CD14-positive monocyte (primary cell): ENCODE measurements at regions not wholly inside any gene's neighbourhood (a gene's known extent, or its start where the extent isn't known, plus 50 kb on each side); places are given as distances from the start of the nearest gene placed in this dataset.

ENCODE experiments used
- DNase-seq, 3 donors: peaks; one replicate each; pipeline ENCODE4 v3.0.0-alpha.2; 2011 to 2022
- H2AFZ ChIP-seq: 2 replicates; pipeline ENCODE4 v1.6.0; 2012; ENCODE audit warnings: mild to moderate bottlenecking, low read depth, low read length, inconsistent platforms; ENCODE audit not compliant: insufficient read depth, poor library complexity, severe bottlenecking
- H3K27ac ChIP-seq, 2 donors: 1 replicate in 1 of 2; 2 replicates in 1 of 2; pipeline ENCODE4 v1.5.1; 2012 to 2013; ENCODE audit warnings: low read length in 2 of 2, control low read depth in 1 of 2, inconsistent platforms in 1 of 2, low read depth in 1 of 2, mild to moderate bottlenecking in 1 of 2
- H3K27me3 ChIP-seq, 2 donors: one replicate each; pipeline versions ENCODE4 v1.6.0 to v1.6.1; 2011 to 2013; ENCODE audit warnings: low read length in 2 of 2; ENCODE audit not compliant: control insufficient read depth in 2 of 2, insufficient read depth in 2 of 2
- H3K36me3 ChIP-seq, 2 donors: replicated peaks in 1 of 2; 1 replicate in 1 of 2; 2 replicates in 1 of 2; pipeline versions ENCODE4 v1.5.1 to v1.6.1; 2012 to 2013; ENCODE audit warnings: low read length in 2 of 2, control low read depth in 1 of 2, inconsistent platforms in 1 of 2, mild to moderate bottlenecking in 1 of 2; ENCODE audit not compliant: insufficient read depth in 2 of 2, control insufficient read depth in 1 of 2
- H3K4me1 ChIP-seq, 2 donors: 1 replicate in 1 of 2; 2 replicates in 1 of 2; pipeline versions ENCODE4 v1.5.1 to v1.6.1; 2012 to 2013; ENCODE audit warnings: low read length in 2 of 2, control low read depth in 1 of 2, inconsistent platforms in 1 of 2, mild to moderate bottlenecking in 1 of 2, moderate library complexity in 1 of 2; ENCODE audit not compliant: insufficient read depth in 2 of 2, control insufficient read depth in 1 of 2
- H3K4me2 ChIP-seq: replicated peaks from 2 replicates; pipeline ENCODE3; 2012; ENCODE audit warnings: low read length, moderate library complexity, mild to moderate bottlenecking; ENCODE audit not compliant: poor library complexity, severe bottlenecking; ENCODE audit errors: extremely low read depth
- H3K4me3 ChIP-seq, 3 experiments: fragments of 200-600 bp in 1 of 3; sonication (generic) in 1 of 3; replicated peaks in 1 of 3; 1 replicate in 2 of 3; 2 replicates in 1 of 3; pipeline ENCODE4 v1.5.1; 2011 to 2013; ENCODE audit warnings: low read length in 3 of 3, mild to moderate bottlenecking in 3 of 3, control low read depth in 2 of 3, low read depth in 2 of 3, inconsistent platforms in 1 of 3, moderate library complexity in 1 of 3
- H3K79me2 ChIP-seq: 2 replicates; pipeline ENCODE4 v1.6.0; 2012; ENCODE audit warnings: mild to moderate bottlenecking, control low read depth, inconsistent platforms, low read length, moderate library complexity; ENCODE audit not compliant: insufficient read depth
- H3K9ac ChIP-seq: 2 replicates; pipeline ENCODE4 v1.6.0; 2017; ENCODE audit warnings: low read length, mild to moderate bottlenecking; ENCODE audit not compliant: insufficient read depth, poor library complexity, severe bottlenecking
- H3K9me3 ChIP-seq, 2 donors: replicated peaks in 1 of 2; 1 replicate in 1 of 2; 2 replicates in 1 of 2; pipeline versions ENCODE4 v1.5.1 to v1.6.1; 2012 to 2013; ENCODE audit warnings: low read length in 2 of 2, control low read depth in 1 of 2; ENCODE audit not compliant: control insufficient read depth in 1 of 2, insufficient read depth in 1 of 2
- H4K20me1 ChIP-seq: 2 replicates; pipeline ENCODE4 v1.6.0; 2012; ENCODE audit warnings: mild to moderate bottlenecking, low read length, control low read depth, moderate library complexity; ENCODE audit not compliant: insufficient read depth
- H3K27ac Mint-ChIP-seq, 7 donors: one replicate each; pipeline ENCODE4 v1.8.0; 2020; ENCODE audit warnings: mild to moderate bottlenecking in 7 of 7, mixed read lengths in 7 of 7, moderate library complexity in 6 of 7, inconsistent platforms in 2 of 7
- H3K27me3 Mint-ChIP-seq, 3 donors: one replicate each; pipeline ENCODE4 v1.8.0; 2021 to 2022; ENCODE audit warnings: low read depth in 3 of 3, mild to moderate bottlenecking in 3 of 3, mixed read lengths in 3 of 3, moderate library complexity in 3 of 3, inconsistent platforms in 1 of 3
- H3K36me3 Mint-ChIP-seq, 2 donors: one replicate each; pipeline ENCODE4 v1.8.0; 2020; ENCODE audit warnings: mixed read lengths in 2 of 2, inconsistent platforms in 1 of 2, mild to moderate bottlenecking in 1 of 2
- H3K4me1 Mint-ChIP-seq: one replicate; pipeline ENCODE4 v1.8.0; 2020; ENCODE audit warnings: mild to moderate bottlenecking, mixed read lengths
- H3K4me3 Mint-ChIP-seq, 2 donors: one replicate each; pipeline ENCODE4 v1.8.0; 2020; ENCODE audit warnings: mild to moderate bottlenecking in 2 of 2, mixed read lengths in 2 of 2, moderate library complexity in 1 of 2
- H3K9me3 Mint-ChIP-seq, 7 donors: one replicate each; pipeline ENCODE4 v1.8.0; 2020 to 2022; ENCODE audit warnings: mixed read lengths in 7 of 7, mild to moderate bottlenecking in 6 of 7, moderate library complexity in 6 of 7, inconsistent platforms in 2 of 7
- WGBS: methylation state at CpG from one replicate; pipeline ENCODE4 v1.1.5; 2013; ENCODE audit warnings: missing lambda C conversion rate; ENCODE audit not compliant: insufficient coverage; 5-methylcytosine and 5-hydroxymethylcytosine counted together
- intact Hi-C, 2 donors: fragments of 100-400 bp; cut with micrococcal nuclease; formaldehyde crosslinking; loops; one replicate each; pipeline versions ENCODE4 v1.15.0 to v1.15.1; 2023
- TF ChIP-seq, protein P1 (sequence below): fragments of 200-600 bp; IDR thresholded peaks from one replicate; pipeline ENCODE4 v1.8.0; 2022; ENCODE audit warnings: antibody characterized with exemption, mild to moderate bottlenecking

DNA sequence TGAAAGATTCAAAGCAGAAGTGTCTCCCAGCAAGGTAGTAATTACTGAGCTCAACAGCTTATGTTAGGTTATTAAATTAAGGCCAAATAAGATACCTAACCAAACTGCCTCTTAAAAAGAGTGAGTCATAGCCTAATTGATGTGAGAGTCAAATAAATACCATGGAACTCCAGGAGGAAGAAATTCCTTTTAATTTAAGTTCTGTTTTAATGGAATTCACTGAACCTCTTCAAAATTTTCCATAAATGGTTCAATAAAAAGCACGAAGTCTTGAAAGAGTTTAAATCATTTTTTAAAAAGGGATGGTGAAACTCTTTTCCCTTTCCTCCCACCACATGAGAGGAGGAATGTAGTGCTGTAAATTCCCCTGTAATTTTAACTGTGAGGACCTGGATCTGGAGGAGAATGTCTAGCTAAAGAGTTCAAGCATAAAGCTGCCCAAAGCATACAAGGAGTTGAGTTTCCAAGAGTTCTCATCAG is 180.8 kb upstream of the MMADHC start:
- no peak overlapping the region for H3K4me3 ChIP-seq
- no peaks in the 10 kb centered on the region for H4K20me1 ChIP-seq
- TF ChIP-seq, protein P1, sequence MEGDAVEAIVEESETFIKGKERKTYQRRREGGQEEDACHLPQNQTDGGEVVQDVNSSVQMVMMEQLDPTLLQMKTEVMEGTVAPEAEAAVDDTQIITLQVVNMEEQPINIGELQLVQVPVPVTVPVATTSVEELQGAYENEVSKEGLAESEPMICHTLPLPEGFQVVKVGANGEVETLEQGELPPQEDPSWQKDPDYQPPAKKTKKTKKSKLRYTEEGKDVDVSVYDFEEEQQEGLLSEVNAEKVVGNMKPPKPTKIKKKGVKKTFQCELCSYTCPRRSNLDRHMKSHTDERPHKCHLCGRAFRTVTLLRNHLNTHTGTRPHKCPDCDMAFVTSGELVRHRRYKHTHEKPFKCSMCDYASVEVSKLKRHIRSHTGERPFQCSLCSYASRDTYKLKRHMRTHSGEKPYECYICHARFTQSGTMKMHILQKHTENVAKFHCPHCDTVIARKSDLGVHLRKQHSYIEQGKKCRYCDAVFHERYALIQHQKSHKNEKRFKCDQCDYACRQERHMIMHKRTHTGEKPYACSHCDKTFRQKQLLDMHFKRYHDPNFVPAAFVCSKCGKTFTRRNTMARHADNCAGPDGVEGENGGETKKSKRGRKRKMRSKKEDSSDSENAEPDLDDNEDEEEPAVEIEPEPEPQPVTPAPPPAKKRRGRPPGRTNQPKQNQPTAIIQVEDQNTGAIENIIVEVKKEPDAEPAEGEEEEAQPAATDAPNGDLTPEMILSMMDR: no peak
- no CpG with 5 or more reads among the region's 1 CpG for WGBS
- H3K4me1 ChIP-seq: no peaks in the 10 kb centered on the region
- no peak overlapping the region for H3K4me2 ChIP-seq
- Mint-ChIP-seq H3K36me3 (no peaks in the 10 kb centered on the region), H3K4me3 (no peak overlapping the region), H3K27me3 (peaks cover 0 to 5% (median 0%) of the 10 kb centered on the region in 3 donors), H3K27ac (no peak overlapping the region), H3K4me1 (no peaks in the 10 kb centered on the region), H3K9me3 (peaks cover 0 to 2% (median 0%) of the 10 kb centered on the region in 7 donors)
- H3K9ac ChIP-seq: no peak overlapping the region
- intact Hi-C loops: no loop called here
- no peaks in the 10 kb centered on the region for H3K36me3 ChIP-seq
- H2AFZ ChIP-seq: no peak overlapping the region
- no peaks in the 10 kb centered on the region for H3K27me3 ChIP-seq
- H3K9me3 ChIP-seq: no peaks in the 10 kb centered on the region
- no peak for DNase-seq
- H3K27ac ChIP-seq: no peak overlapping the region
- H3K79me2 ChIP-seq: no peaks in the 10 kb centered on the region

- peaks cover 0 to 5% (median 0%) of the 10 kb centered on the region in 7 donors for H3K9me3 Mint-ChIP-seq
- WGBS: no CpG with 5 or more reads among the region's 3 CpGs
- no peaks in the 10 kb centered on the region for H3K36me3 Mint-ChIP-seq
- no peaks in the 10 kb centered on the region for H3K4me1 ChIP-seq
- no peak overlapping the region for H3K27ac ChIP-seq
- H3K4me2 ChIP-seq: no peak overlapping the region
- no peaks in the 10 kb centered on the region for H3K27me3 ChIP-seq
- intact Hi-C loops: no loop called here
- H3K4me1 Mint-ChIP-seq: no peaks in the 10 kb centered on the region
- no peaks in the 10 kb centered on the region for H3K36me3 ChIP-seq
- no peak overlapping the region for H3K4me3 ChIP-seq
- no peak for DNase-seq
- H3K9me3 ChIP-seq: no peaks in the 10 kb centered on the region
- no peak overlapping the region for H3K27ac Mint-ChIP-seq
- no peaks in the 10 kb centered on the region for H3K79me2 ChIP-seq
- TF ChIP-seq, protein P1: no peak
- H3K4me3 Mint-ChIP-seq: no peak overlapping the region
- H4K20me1 ChIP-seq: no peaks in the 10 kb centered on the region
- H3K27me3 Mint-ChIP-seq: peaks cover 0 to 5% (median 1%) of the 10 kb centered on the region in 3 donors
- H2AFZ ChIP-seq: no peak overlapping the region
- H3K9ac ChIP-seq: no peak overlapping the region
Observed at GRCh38 chr2:149767516-149767974, 180.0 kb upstream of the MMADHC start.
